ENCODE measurements at regions not wholly inside any gene's neighbourhood (a gene's known extent, or its start where the extent isn't known, plus 50 kb on each side); places are given as distances from the start of the nearest gene placed in this dataset.
A peak's percentile ranks its signal among the peaks of the same experiment; 100 is the strongest.
"Not testable (repeated sequence)": the region's sequence is repeated elsewhere in the genome, so short reads cannot be mapped to it uniquely, and the experiment has no call there.

- DNase-seq: no peak
These were observed 54.9 kb upstream of the ZBTB18 start for GRCh38 chr1:243996223-243996622.

- no peak for DNase-seq
These were observed 59.4 kb upstream of the ZBTB18 start for GRCh38 chr1:243991650-243992049.

GRCh38 chr1:243984788-243985187 lies 66.3 kb upstream of the ZBTB18 start:
- no peak for DNase-seq

GRCh38 chr1:243982447-243983018 lies 68.5 kb upstream of the ZBTB18 start:
- no peak for DNase-seq

GRCh38 chr1:243980471-243980870 lies 70.6 kb upstream of the ZBTB18 start:
- no peak for DNase-seq

DNA sequence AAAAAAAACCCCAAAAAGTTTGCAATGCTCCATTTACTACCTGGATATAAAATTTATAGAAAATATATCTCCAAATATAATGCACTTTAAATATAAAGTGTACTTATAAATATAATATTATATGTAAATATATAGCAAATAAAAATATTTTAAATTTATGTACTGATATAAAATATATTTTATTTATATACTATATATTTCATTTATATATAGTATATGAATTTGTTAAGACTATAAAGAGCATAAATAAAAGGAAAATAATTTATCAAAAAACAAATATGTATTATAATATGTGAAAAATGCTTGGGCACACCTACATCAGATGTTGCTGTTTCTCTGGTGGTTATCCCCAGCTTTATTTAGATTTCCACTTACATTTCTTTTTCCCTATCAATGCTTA lies 71.0 kb upstream of the ZBTB18 start:
- DNase-seq: no peak

- no peak for DNase-seq
These were observed 71.7 kb upstream of the ZBTB18 start for GRCh38 chr1:243979396-243979795.

GRCh38 chr1:243977094-243977493 lies 74.0 kb upstream of the ZBTB18 start:
- DNase-seq: no peak

- DNase-seq: peak; percentile 31
These were observed 76.4 kb upstream of the ZBTB18 start for GRCh38 chr1:243974451-243975292.

GRCh38 chr1:243973169-243973568 lies 77.9 kb upstream of the ZBTB18 start:
- DNase-seq: no peak

DNA sequence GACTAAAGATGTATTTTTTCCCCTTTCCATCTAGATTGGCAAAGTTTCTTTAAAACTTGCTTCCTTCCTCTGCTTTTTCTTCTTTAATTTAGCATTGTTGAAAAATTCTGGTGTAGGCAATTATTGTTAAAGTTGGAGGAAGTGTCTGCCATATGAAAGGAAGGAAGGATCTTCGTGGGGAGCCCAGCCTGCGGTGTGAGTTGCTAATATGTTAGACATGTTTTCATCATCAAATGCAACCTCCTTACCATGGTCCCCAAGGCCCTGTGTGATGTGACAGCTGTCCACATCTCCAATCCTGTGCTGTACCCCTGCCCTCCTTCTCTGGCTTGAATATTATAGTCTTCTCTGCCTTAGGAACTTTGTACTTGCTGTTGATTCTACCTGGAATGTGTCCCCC lies 81.0 kb upstream of the ZBTB18 start:
- no peak for DNase-seq

GRCh38 chr1:243968413-243968812 lies 82.7 kb upstream of the ZBTB18 start:
- no peak for DNase-seq

GRCh38 chr1:243964915-243965314 lies 86.2 kb upstream of the ZBTB18 start:
- no peak for DNase-seq

DNA sequence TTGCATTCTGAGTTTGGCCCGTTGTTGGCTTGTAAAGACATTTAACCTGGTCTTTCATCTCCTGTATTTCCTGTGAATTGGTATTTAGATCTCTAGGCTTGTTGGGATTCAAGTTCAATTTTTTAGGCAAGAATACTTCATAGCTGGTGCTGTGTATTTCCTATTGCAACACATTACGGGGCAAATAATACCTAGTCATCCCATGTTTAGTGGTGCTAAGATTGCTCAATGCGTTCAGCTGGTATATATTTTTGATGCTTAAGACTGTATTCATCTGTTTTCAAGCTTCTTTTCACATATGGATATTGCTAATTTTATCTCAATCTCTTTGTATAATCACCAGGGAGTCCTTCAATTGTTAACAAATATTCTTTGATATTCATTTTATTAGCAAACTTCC lies 87.5 kb upstream of the ZBTB18 start:
- DNase-seq: no peak

- DNase-seq: no peak
These were observed 88.5 kb upstream of the ZBTB18 start for GRCh38 chr1:243962541-243962940.

- no peak for DNase-seq
These were observed 91.1 kb upstream of the ZBTB18 start for GRCh38 chr1:243959998-243960397.

GRCh38 chr1:243957141-243957540 lies 93.9 kb upstream of the ZBTB18 start:
- no peak for DNase-seq

DNA sequence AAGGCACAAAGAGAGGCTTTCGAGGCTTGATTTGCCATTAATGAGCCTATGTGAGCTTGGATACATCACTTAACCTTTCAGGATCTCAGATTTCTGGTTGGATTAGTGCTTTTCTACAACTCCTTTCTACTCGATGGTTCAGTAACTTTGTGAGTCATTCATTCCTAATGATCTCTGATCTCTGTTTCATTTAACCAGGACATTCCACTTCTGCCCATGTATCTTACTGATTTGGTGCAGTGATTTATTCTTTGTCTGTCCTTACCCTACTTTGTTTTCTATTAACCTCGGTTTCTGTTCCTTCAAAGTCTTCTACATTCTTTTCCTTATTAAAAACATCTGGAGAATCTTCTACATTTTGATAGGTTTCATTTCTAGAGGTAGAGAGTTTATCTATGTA lies 94.6 kb upstream of the ZBTB18 start:
- DNase-seq: no peak

- not testable (repeated sequence) for DNase-seq
These were observed 99.9 kb upstream of the ZBTB18 start for GRCh38 chr1:243951207-243951606.

DNA sequence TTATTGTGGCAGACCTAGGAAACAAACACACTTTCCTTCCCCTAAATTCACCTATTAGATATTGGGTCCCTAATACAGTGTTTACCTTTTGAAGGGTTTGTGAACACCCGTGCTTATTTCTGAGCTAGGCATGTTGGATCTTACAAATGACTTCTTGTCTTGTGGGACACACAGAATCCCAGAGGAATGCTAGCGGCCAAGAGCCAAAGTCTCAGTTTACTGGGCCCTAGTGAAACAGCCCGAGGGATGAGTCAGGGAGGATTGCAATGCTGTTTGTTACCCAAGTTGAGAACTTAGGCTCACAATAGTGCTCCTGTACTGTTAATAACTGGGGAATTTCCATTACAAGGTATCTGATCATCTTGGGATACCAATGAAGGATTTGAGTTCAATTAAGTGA lies 100.1 kb upstream of the AKT3 start:
- no peak for DNase-seq

DNA sequence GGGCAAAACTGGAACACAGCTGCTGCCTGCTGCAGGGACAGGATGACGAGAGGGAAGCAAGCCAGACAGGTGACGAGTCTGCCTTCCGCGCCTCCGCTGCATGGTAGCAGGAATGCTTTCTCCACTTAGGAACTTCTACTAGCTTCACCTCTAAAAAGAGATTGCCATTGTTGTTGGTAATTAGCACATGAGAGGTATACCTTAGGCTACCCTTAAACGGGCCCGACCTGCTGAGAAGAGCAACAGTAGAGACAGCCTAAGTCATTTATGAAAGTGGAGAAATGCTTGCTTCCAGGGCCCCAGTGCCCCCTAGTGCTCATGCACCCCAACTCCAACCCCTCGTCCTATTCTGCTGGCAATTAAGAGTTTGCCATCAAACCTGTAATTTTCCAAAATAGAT lies 96.9 kb upstream of the AKT3 start:
- no peak for DNase-seq

DNA sequence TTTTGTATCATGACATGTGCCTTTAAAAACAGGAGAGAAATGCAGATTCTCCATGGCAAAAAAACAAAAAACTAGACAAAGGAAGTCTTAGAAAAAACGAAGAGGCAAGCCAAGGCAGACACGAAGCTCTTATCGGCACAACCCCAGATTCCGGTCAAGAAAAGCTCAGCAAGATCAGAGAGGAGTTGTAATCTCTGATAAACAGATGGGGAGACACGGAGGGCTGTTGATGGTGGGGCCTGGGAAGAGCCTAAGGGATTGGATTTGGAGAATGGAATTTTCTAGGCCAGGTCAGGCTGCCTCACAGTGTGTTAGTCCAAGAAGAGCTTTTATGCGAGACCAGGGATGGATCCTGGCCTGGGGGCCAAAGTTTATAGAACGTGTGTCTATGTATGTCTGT lies 96.2 kb upstream of the AKT3 start:
- DNase-seq: no peak

DNA sequence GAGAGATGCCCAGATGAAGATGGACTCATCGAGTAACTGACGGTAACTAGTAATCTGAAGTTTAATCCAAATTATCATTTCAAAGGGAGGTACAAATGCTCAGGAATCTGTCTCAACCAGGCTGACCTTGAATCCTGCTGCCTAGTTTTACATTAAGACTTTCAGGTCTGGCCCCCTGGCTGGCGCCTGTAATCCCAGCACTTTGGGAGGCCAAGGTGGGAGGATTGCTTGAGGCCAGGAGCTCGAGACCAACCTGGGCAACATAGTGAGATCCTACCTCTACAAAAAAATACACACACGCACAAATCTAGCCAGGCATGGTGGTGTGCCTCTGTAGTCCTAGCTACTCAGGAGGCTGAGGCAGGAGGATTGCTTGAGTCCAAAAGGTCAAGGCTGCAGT lies 95.7 kb upstream of the AKT3 start:
- no peak for DNase-seq
